NCI-H1105 (cell line): ENCODE measurements at regions not wholly inside any gene's neighbourhood (a gene's known extent, or its start where the extent isn't known, plus 50 kb on each side); places are given as distances from the start of the nearest gene placed in this dataset.
"Not testable (repeated sequence)": the region's sequence is repeated elsewhere in the genome, so short reads cannot be mapped to it uniquely, and the experiment has no call there.

Experiments used
- DNase-seq: peaks from one replicate; lab custom pipeline; 2025; lab: John Stamatoyannopoulos, UW

GRCh38 chr1:99501871-99502270, 144.0 kb upstream of the PALMD start:
- no peak for DNase-seq

DNA sequence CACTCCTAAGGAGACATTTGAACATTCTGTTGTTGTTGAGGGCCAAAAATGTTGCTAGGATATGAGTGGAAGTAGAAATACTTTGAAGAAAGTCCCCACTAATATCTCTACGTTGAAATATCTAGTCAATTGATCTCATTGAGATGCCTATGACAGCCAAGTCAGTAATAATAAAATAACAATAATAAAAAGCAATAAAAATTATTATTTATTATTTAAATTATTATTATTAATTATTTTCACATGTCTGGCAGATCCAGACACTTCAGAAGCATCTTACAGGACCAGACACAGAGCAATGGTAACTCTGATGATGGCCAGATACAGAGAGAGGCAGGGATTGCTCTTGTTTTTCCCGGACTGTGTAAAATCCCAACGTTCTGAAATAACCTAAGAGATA, 143.5 kb upstream of the PALMD start:
- DNase-seq = no peak

GRCh38 chr1:99503276-99503747, 142.6 kb upstream of the PALMD start:
- no peak for DNase-seq

GRCh38 chr1:99504287-99504686, 141.6 kb upstream of the PALMD start:
- no peak for DNase-seq

DNA sequence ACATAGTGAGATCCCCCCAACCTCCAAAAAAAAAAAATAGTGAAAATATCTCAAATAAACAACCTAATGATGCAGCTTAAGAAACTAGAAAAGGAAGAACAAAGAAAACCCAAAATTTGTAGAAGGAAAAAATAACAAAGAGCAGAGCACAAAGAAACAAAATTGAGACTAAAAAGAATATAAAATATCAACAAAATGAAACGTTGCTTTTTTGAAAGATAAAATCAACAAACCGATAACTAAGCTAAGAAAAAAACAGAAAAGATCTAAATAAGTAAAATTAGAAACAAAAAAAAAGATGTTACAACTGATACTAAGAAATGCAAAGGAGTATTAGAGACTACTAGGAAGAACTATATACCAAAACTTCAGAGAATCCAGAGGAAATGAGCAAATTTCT, 139.3 kb upstream of the PALMD start:
- DNase-seq = no peak

DNA sequence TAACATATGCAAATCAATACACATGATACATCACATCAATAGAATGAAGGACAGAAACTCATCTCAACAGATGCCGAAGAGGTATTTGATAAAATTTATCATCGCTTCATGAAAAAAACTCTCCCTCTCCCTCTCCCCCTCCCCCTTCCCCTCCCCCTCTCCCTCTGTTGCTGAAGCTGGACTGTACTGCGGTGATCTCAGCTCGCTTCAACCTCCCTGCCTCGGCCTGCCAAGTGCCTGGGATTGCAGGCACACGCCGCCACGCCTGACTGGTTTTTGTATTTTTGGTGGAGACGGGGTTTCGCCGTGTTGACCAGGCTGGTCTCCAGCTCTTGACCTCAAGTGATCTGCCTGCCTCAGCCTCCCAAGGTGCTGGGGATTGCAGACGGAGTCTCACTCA, 138.5 kb upstream of the PALMD start:
- DNase-seq = not testable (repeated sequence)

DNA sequence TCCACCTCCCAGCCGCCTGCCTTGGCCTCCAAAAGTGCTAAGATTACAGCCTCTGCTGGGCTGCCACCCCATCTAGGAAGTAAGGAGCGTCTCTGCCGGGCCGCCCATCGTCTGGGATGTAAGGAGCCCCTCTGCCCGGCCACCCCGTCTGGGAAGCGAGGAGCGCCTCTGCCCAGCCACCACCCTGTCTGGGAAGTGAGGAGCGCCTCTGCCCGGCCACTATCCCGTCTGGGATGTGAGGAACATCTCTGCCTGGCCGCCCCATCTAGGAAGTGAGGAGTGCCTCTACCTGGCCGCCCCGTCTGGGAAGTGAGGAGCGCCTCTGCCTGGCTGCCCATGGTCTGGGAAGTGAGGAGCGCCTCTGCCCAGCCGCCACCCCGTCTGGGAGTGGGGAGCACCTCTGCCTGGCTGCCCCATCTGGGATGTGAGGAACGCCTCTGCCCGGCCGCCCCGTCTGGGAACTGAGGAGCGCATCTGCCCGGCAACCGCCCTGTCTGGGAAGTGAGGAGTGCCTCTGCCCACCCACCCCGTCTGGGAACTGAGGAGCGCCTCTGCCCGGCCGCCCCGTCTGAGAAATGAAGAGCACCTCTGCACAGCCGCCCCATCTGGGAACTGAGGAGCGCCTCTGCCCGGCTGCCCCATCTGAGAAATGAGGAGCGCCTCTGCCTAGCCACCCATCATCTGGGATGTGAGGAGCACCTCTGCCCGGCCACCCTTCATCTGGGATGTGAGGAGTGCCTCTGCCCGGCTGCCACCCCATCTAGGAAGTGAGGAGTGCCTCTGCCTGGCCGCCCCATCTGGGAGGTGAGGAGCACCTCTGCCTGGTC, 137.8 kb upstream of the PALMD start:
- no peak for DNase-seq

DNA sequence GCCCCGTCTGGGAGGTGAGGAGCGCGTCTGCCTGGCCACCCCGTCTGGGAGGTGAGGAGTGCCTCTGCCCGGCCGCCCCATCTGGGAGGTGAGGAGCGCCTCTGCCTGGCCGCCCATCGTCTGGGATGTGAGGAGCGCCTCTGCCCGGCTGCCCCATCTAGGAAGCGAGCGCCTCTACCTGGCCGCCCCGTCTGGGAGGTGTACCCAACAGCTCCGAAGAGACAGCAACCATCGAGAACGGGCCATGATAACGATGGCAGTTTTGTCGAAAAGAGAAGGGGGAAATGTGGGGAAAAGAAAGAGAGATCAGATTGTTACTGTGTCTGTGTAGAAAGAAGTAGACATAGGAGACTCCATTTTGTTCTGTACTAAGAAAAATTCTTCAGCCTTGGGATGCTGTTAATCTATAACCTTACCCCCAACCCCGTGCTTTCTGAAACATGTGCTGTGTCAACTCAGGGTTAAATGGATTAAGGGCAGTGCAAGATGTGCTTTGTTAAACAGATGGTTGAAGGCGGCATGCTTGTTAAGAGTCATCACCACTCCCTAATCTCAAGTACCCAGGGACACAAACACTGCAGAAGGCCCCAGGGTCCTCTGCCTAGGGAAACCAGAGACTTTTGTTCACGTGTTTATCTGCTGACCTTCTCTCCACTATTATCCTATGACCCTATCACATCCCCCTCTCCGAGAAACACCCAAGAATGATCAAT, 137.0 kb upstream of the PALMD start:
- not testable (repeated sequence) for DNase-seq

GRCh38 chr1:99514823-99515552, 130.9 kb upstream of the PALMD start:
- DNase-seq = not testable (repeated sequence)

- no peak for DNase-seq
Observed at GRCh38 chr1:99516141-99516540, 129.8 kb upstream of the PALMD start.

DNA sequence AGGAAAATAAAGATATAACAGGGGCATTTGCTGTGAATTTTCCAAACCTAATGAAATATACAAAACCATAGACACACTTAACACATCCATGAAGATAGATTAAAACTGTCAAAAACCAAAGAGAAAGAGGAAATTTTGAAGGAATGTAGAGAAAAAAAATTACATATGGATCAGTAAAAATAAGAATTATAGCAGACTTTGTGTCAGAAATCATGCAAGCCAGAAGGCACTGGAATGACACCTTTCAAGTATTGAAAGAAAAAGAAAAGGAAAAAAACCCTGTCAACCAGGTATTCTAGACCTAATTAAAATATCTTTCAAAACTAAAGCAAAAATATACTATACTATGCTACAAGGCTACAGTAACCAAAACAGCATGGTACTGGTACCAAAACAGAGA, 125.8 kb upstream of the PALMD start:
- no peak for DNase-seq

GRCh38 chr1:99525331-99525730, 120.6 kb upstream of the PALMD start:
- no peak for DNase-seq

DNA sequence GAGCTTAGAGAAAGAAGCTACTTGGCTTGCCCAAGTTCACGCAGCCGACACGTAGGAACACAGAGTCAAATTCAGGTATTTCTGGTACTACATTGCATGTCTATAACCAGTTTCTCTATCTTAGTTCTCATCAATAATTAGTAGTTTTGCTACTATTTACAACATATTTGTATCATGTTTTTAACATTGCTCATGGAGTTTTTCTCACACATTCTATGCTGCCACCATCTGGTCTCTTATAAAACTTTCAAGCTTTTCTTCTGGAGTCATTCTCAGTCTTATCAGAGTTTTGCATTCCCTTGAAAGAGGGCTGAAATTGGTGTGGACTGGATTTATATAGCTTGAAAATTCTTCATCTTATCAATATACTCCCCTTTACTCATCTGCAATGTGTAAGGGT, 118.8 kb upstream of the PALMD start:
- no peak for DNase-seq

GRCh38 chr1:99527545-99527944, 118.4 kb upstream of the PALMD start:
- no peak for DNase-seq

GRCh38 chr1:99529002-99529401, 116.9 kb upstream of the PALMD start:
- DNase-seq = no peak

DNA sequence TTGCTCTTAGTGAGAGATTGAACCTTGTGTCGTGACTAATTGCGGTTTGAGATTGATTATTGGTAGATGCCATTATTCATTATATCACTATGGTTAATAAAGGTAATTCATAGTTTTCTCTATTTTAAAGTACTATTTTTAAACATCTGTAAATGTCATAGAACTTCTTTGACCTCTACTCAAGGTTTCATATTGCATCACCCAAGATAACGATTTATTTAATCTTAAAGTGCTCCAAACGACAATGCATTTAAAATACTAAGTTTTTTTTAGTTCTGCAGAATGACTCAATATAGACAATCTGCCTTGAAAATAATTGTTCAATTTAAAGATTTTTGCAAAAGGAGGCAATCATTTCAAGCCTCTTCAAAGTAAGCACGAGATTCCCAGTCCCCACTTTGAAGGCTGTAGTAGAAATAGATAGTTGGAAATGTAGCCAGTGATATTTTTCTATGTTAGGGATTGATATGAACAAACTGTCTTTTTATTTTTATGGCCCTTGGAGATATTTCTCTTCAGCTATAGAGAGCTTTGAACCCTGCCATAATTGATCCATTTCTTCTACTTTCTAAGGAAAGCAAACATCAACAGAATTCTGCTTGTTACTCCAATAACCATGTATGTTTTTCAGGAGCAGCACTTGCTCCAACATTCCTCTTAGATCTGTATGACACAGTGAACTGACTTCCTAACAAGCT, 114.2 kb upstream of the PALMD start:
- no peak for DNase-seq

DNA sequence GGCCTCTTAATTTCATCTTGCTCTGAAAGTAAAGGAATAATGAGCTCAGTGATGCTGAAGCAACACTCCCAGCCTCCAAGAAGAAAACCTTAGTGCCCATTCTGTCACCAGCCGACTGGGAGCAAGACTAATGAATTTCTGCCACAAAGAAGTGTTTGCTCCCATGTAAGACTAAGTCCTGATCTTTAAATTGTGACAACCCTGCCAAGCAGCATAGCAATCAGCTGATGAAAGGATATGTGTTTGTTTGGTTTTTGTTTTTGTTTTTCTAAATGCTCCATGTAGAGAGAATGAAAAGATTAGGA, 113.7 kb upstream of the PALMD start:
- DNase-seq = no peak

DNA sequence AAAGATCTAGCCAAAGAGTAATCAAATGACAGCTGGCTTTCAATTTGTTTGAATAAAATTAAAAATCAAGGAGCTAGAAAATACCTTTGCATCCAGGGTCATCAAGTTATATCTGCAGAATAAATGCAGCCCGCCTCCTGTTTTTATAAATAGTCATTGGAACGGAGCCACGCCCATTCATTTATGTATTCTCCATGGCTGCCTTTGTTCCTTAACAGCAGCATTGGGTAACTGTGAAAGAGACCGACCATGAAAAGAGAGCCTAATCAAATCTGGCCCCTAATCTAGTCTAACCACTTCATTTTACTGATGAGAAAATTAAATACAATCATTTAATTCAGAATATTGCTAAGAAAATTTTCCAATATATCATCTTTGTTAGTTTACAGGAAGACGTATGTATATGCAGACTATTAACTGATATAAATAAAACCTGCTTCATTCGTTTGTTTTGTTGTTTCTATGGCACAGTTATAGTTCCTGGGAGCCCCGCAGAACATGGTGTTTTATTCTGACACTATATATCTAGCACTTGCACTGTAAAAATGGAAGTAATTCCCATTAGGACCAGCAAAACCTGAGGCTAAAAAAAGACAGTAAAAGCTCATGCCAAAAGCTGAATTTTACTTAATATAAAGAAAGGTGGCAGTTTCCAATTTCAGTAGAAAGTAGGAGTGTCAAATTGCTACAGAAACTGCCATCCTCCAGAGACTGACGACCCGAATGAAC, 111.8 kb upstream of the PALMD start:
- DNase-seq = no peak

DNA sequence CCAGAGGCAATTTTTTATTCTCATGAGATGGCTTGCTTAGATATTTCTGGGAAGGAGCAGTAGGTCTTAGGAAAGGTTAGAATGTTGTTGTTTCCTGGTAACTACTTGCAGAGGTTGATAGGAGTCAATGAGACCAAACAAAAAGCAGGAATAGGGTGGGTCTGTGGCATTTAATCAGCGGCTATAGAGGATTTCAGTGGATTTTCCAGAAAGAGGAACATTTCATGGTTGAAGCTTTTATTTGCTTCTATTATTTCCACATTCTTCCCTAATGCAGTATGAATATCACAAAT, 111.3 kb upstream of the PALMD start:
- DNase-seq = no peak

DNA sequence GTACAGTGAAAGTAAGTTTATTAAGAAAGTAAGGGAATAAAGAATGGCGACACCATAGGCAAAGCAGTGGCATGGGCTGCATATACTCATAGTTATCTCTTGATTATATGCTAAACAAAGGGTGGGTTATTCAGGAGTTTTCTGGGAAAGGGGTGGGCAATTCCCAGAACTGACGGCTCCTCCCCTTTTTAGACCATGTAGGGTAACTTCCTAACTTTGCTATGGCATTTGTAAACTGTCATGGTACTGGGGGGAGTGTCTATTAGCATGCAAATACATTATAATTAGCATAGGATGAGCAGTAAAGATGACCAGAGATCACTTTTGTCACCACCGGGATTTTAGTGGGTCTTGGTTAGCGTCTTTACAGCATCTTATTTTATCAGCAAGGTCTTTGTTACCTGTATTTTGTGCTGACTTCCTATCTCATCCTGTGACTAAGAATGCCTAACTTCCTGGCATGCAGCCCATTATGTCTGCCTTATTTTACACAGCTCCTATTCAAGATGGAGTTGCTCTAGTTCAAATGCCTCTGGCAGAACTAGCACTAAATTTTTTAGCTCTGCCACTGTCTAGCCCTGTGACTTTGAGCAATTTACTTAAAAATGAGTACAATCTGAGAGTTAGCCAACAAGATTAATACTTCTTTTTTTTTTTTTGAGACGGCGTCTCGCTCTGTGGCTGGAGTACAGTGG, 110.3 kb upstream of the PALMD start:
- DNase-seq = no peak

DNA sequence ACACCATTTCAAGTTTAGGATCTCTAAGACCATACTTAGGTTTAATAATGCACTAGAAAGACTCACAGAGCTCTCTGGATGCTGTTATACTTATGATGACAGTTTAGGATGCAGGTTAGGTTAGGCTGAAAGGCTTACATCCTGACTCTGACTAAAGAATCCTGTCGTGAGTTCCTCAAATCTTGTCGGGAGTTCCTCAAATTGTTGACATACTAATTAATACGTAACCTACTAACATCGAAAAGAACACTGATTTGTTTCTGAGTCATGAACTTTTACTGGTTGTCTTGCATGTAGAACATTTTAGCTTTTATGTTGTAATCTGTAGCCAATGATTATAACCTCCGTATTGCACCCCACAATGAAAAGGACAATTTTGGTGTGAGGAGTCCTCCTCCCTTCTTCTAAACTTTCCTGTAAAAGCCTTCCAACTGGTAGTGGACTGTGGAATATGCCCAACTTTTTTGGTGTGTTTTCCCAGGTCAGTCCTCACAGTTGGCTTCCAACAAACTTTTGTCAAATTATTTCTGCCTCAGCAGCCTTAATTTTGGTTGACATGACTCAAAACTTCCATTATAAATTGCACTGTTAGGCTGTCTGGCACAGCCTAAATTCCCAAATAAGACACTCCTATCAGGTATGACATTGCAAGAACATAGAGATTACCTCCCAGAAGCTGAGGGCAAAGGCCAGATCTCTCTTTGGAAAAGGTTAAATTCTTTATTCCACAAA, 107.9 kb upstream of the PALMD start:
- no peak for DNase-seq
